ENCODE measurements at regions not wholly inside any gene's neighbourhood (a gene's known extent, or its start where the extent isn't known, plus 50 kb on each side); places are given as distances from the start of the nearest gene placed in this dataset.

- Histone ChIP-seq H3K9me2 (ENCODE audit: insufficient read depth) (no peaks in the 10 kb centered on the region), H3K79me2 (ENCODE audit: low read depth) (no peaks in the 10 kb centered on the region), H3K4me3 (no peak overlapping the region), H3K4me1 (replicated peaks; ENCODE audit: insufficient read depth) (no peaks in the 10 kb centered on the region), H2AFZ (no peak overlapping the region), H3F3A (ENCODE audit: insufficient read depth, low read depth) (no peaks in the 10 kb centered on the region), H3K36me3 (ENCODE audit: low read depth) (no peaks in the 10 kb centered on the region), H3K4me2 (no peak overlapping the region), H3K27me3 (ENCODE audit: insufficient read depth, low read depth) (no peaks in the 10 kb centered on the region), H4K20me1 (ENCODE audit: insufficient read depth) (no peaks in the 10 kb centered on the region), H3K9me3 (ENCODE audit: insufficient read depth, low read depth) (0 out of 2 replicates have a peak, but pooled peaks cover 3% of the 10 kb centered on the region), H3K27ac (no peak overlapping the region)
- CTCF ChIA-PET = no interaction called here
- POLR2A ChIA-PET (ENCODE audit: unreplicated experiment) = no interaction called here
- no peak for DNase-seq
- intact Hi-C loops (cut with micrococcal nuclease; ENCODE audit: unreplicated experiment) = no loop called here
- no TSS peak for BruUV-seq (replicated peaks)
- TF ChIP-seq CTCF (conservative IDR thresholded peaks at IDR 0.05) (no peak), EZH2 (IDR thresholded peaks at IDR 0.05; ENCODE audit: low read depth) (no peak)
These were observed 445.4 kb downstream of the ANXA1 start for GRCh38 chr9:73597039-73597438.

GRCh38 chr9:73597771-73598170, 446.1 kb downstream of the ANXA1 start:
- Histone ChIP-seq H3K9me2 (ENCODE audit: insufficient read depth) (no peaks in the 10 kb centered on the region), H3K36me3 (ENCODE audit: low read depth) (no peaks in the 10 kb centered on the region), H3K27ac (no peak overlapping the region), H3K4me2 (no peak overlapping the region), H4K20me1 (ENCODE audit: insufficient read depth) (no peaks in the 10 kb centered on the region), H3F3A (ENCODE audit: insufficient read depth, low read depth) (no peaks in the 10 kb centered on the region), H3K9me3 (ENCODE audit: insufficient read depth, low read depth) (0 out of 2 replicates have a peak, but pooled peaks cover 3% of the 10 kb centered on the region), H3K4me1 (replicated peaks; ENCODE audit: insufficient read depth) (no peaks in the 10 kb centered on the region), H2AFZ (no peak overlapping the region), H3K4me3 (no peak overlapping the region), H3K27me3 (ENCODE audit: insufficient read depth, low read depth) (no peaks in the 10 kb centered on the region), H3K79me2 (ENCODE audit: low read depth) (no peaks in the 10 kb centered on the region)
- POLR2A ChIA-PET (ENCODE audit: unreplicated experiment) = no interaction called here
- intact Hi-C loops (cut with micrococcal nuclease; ENCODE audit: unreplicated experiment) = no loop called here
- no TSS peak for BruUV-seq (replicated peaks)
- no peak for TF ChIP-seq EZH2 (IDR thresholded peaks at IDR 0.05; ENCODE audit: low read depth)
- TF ChIP-seq CTCF (conservative IDR thresholded peaks at IDR 0.05) = no peak
- DNase-seq = no peak
- CTCF ChIA-PET = no interaction called here

GRCh38 chr9:73609381-73609780, 457.7 kb downstream of the ANXA1 start:
- no peak overlapping the region for H2AFZ ChIP-seq
- 0 out of 2 replicates have a peak, but pooled peaks cover 7% of the 10 kb centered on the region for H3K4me1 ChIP-seq (replicated peaks; ENCODE audit: insufficient read depth)
- no peaks in the 10 kb centered on the region for H3K36me3 ChIP-seq (ENCODE audit: low read depth)
- H3K27me3 ChIP-seq (ENCODE audit: insufficient read depth, low read depth) = no peaks in the 10 kb centered on the region
- H4K20me1 ChIP-seq (ENCODE audit: insufficient read depth) = no peaks in the 10 kb centered on the region
- no peaks in the 10 kb centered on the region for H3K79me2 ChIP-seq (ENCODE audit: low read depth)
- TF ChIP-seq EZH2 (IDR thresholded peaks at IDR 0.05; ENCODE audit: low read depth) (no peak), CTCF (conservative IDR thresholded peaks at IDR 0.05) (no peak)
- ChIA-PET POLR2A (ENCODE audit: unreplicated experiment) (no interaction called here), CTCF (no interaction called here)
- H3K9me3 ChIP-seq (ENCODE audit: insufficient read depth, low read depth) = no peaks in the 10 kb centered on the region
- no peaks in the 10 kb centered on the region for H3F3A ChIP-seq (ENCODE audit: insufficient read depth, low read depth)
- H3K27ac ChIP-seq = no peak overlapping the region
- no peaks in the 10 kb centered on the region for H3K9me2 ChIP-seq (ENCODE audit: insufficient read depth)
- H3K4me2 ChIP-seq = no peak overlapping the region
- no peak overlapping the region for H3K4me3 ChIP-seq
- intact Hi-C loops (cut with micrococcal nuclease; ENCODE audit: unreplicated experiment) = no loop called here
- BruUV-seq (replicated peaks) = no TSS peak
- no peak for DNase-seq

Data from PC-9 (cell line).